DMS 273 (cell line): ENCODE measurements at regions not wholly inside any gene's neighbourhood (a gene's known extent, or its start where the extent isn't known, plus 50 kb on each side); places are given as distances from the start of the nearest gene placed in this dataset.

Source experiments
- DNase-seq: peaks from one replicate; lab custom pipeline; 2025; ENCODE audit not compliant: unreplicated experiment; lab: John Stamatoyannopoulos, UW

DNA sequence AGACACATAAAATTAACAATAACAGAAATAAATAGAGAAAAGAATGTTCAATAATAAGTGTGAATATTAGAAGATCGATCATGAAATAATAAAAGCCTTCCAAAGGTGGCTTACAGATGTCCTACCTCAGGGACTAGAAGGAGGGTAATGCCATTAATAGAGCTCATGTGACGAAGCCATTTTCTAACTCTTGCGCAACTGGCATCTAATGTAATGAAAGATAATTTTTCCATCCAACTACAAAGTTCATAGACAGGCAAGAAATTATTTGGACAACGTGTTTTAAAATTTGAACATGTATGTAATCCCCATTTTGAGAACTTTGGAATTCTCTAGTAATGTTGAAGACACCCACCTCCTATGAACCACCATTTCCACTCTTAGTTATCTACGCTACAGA lies 1394.3 kb upstream of the LRRTM3 start:
- DNase-seq: no peak

DNA sequence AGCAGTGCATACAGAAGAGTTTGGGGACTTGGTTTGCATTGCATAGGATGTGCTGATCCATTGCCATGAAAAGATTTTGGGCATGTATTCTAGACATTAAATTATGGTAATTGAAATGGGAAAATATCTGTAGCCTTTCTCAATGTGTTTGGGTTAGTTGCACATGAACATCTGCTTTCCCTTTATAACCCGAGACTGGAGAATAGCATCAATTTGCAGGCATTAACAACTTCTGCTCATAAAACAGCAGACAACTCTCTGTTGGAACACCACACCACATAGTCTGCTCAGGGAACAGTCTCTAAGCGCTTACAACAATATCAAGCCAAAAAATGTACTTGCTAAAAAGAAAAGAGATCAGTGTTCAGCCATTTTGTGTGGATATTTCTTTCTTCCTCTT lies 1391.1 kb upstream of the LRRTM3 start:
- DNase-seq: no peak

DNA sequence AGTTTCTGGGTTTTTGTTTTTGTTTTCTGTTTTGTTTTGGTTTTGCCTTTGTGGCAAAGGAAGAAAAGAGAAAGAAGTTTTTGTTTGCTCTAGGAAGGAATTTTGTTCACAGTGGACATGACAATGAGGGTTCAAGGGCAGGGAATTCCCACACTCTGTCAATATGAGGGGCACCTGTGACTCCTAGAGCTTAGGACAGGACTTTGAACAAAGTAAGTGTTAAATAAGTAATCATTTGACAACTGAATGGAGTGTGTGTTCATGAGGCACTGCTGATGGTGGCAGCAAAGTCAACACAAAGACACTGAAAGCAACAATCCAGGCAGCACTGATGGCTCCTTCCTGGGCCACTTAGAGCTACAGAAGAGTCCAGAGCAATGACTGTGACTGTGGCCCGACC lies 1381.1 kb upstream of the LRRTM3 start:
- DNase-seq: no peak

DNA sequence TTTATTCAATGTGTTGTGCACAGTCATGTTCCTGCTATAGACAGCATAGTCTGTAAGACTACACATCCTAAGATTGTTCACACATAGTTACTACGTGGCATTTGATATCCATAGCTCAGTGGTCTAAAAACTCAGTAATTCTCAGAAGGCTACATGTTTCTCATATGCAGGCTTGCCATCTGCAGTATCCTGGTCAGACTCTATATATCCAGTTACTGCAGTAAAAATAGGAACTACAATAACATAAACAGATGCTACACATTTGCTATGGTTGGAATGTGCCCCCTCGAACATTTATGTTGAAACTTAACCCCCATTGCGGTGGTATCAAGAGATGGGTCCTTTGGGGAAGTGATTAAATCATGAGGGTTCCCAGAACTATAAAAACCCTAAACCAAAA lies 1377.8 kb upstream of the LRRTM3 start:
- no peak for DNase-seq

- DNase-seq: no peak
Measured at GRCh38 chr10:65550761-65551160, 1375.1 kb upstream of the LRRTM3 start.

- DNase-seq: no peak
Measured at GRCh38 chr10:65555192-65555591, 1370.6 kb upstream of the LRRTM3 start.

- no peak for DNase-seq
Measured at GRCh38 chr10:65556006-65556405, 1369.8 kb upstream of the LRRTM3 start.

DNA sequence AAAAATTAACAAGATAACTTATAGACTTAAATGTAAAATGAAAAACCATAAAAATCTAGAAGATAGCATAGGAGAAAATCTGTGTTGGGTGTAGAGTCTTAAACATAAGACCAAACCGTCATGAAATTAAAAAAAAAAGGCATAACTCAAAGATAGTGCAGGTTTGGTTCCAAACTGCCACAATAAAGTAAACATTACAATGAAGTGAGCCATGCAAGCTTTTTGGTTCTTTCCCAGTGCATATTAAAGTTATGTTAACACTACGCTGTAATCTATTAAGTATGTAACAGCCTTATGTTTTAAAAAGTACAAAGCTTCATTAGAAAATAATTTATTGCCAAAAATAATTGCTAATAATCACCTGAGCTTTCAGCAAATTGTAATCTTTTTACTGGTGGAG lies 1366.5 kb upstream of the LRRTM3 start:
- DNase-seq: no peak

GRCh38 chr10:65565246-65565645 lies 1360.6 kb upstream of the LRRTM3 start:
- DNase-seq: no peak

- DNase-seq: no peak
Measured at GRCh38 chr10:65566906-65567305, 1358.9 kb upstream of the LRRTM3 start.

DNA sequence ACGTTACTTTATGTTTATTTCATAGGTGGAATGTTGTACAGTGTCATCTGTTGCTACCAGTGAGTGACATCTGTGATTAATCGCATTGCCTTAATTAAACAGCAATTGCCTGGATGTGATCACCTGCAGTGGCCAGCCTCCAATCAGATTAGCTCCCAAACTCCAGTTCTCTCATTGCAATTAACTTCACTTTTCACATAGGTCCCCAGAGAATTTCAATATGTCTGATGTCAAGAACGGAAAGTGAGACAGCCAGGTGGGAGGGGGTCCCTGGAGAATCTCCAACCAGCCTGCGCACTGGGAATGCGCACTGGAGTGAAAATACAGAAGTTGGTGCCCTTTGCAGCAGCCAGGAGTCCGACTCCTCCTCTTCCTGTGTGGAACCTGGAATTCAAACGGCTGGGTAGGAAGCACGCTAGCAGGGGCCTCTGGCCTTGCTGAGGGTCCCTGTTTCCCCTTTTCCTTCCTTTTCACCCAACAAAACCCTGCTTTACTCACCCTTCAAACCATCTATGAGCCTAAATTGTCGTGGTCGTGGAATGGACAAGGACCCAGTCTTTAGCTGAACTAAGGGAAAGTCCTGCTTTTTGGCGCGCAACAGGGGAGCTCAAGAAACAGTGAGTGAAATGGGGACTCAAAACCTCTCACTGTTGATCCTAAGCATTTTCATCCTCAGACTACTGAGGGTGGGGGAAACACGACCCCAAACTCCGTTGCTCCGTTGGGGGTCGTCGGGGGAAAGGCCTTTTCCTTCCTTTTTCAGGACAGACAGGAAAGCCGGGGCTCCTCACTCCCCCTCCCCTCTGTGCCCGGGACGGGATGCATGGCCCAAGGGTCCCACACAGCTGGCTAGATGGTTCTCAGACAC lies 1355.5 kb upstream of the LRRTM3 start:
- DNase-seq: no peak

DNA sequence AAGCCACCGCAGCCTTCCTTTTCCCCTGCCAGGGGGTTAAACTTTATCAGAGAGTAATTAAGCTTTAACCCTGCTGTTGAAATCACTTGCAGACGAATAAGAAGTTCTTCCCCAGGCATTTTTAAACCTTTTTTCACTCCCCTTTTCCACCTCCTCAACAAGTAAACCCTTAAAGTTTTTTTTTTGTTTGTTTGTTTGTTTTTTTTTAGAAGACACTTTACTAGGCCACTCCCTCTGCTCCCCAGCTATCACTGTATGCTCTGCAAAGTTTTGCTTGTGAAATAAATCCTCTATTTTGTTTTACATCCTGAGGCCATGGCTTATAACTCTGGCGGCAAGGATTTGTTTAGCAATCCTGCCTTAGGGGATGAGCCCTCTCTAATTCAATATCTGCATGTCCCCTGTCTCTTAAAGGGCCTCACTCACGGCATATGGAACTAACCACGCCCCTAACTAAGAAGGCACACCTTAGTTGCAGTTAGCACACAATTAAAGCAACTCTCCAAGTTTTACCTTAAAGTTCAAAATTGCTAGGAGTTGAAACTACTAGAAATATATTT lies 1354.7 kb upstream of the LRRTM3 start:
- DNase-seq: no peak

- no peak for DNase-seq
Measured at GRCh38 chr10:65581426-65582026, 1344.3 kb upstream of the LRRTM3 start.

GRCh38 chr10:65602182-65602865 lies 1323.5 kb upstream of the LRRTM3 start:
- DNase-seq: no peak

DNA sequence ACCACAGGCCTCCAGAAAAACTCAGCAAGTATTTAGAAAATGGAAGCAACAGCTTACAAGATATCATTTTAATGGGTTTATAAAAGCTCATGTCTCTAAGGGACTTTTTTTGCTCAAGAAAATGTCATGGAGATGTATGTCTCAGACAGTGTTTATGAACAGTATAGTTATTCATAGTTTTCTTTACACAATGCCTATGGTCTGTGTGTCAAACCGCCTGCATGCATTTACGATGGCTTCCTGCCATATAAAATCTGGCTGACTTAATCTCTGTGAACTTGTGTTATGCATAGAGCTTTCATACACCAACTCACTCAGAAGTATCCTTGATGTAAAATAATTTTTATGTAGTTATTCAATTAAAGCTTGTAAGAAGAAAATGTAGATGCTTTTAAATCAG lies 1314.2 kb upstream of the LRRTM3 start:
- DNase-seq: no peak

GRCh38 chr10:65614956-65615565 lies 1310.8 kb upstream of the LRRTM3 start:
- no peak for DNase-seq

DNA sequence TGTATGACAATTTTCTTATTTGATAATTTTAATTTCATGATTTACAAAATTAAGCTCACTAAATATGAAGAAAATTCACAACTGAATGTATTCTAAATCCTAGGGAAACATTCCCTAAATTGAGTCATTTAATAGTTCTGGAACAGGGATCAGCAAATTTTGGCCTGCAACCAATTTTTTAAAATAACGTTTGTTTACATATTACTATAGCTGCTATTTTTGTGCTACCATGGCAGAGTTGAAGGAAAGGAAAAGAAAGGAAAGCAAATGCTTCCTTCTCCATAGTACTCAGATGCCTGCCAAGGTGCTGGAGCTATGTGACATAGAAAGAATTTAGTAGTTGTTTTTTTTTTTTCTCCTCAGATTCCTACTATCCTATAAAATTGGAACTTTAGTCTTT lies 1307.7 kb upstream of the LRRTM3 start:
- DNase-seq: no peak

GRCh38 chr10:65620404-65621048 lies 1305.3 kb upstream of the LRRTM3 start:
- no peak for DNase-seq

- DNase-seq: no peak
Measured at GRCh38 chr10:65622608-65623007, 1303.2 kb upstream of the LRRTM3 start.

DNA sequence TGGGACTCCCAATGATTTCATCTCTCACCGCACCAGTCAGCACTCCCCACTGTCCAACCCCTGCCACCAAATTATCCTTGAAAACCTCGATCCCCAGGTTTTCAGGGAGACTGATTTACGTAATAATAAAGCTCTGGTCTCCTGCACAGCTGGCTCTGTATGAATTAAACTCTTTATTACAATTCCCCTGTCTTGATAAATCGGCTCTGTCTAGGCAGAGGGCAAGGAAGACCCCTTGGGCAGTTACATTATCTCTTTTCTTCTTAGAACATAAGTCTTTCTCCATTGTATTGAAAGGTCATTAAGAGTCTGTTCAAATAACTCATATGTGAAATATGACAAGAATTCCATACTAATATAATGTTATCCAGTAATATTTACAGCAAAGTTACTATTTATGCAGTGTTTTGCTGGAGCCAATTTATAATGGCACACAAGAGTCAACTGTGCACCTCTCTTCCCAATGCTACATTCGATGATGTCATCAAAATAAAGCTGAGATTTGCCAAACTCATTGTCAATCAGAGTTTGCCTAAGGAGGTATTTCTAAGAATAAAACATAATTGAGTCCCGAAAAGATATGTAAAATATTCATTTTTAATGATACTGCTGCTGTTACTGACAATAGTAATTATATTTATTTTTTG lies 1297.2 kb upstream of the LRRTM3 start:
- no peak for DNase-seq
